ENCODE measurements at regions not wholly inside any gene's neighbourhood (a gene's known extent, or its start where the extent isn't known, plus 50 kb on each side); places are given as distances from the start of the nearest gene placed in this dataset.

DNA sequence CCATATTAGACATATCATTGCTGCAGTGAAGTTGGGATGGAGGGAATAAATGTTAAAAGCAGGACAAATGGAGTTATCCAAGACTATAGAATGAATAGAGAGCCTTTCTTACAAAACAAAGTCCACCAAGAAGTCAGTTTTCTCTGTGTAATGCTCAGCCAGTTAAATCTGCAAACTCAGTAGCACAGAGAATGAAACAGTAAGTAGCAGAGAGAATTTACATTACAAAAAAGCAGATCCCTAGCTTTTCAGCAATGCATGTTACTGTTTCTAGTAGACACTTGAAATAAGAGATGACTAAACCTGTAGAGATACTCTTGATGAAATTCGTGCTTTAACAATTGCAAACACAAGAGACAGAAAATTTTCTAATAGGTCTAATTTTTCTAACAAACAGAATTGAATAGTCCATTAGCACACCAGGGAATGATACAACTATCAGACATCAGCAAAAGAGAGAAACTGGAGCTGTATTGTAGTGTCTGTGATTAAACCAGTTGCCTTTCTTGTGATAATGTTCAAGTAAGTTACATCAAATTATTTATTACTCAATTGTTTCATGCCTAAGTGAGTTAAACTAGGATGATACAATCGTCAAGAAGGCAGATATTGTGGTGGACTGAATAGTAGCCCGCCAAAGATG, 322.2 kb upstream of the DDX18 start:
- no peak overlapping the region for H3K4me3 ChIP-seq (ENCODE audit: low read depth, low read length)
- H3K36me3 ChIP-seq (replicated peaks), result no peaks in the 10 kb centered on the region
- H3K27me3 ChIP-seq (replicated peaks), result no peaks in the 10 kb centered on the region
- in situ Hi-C loops (cut with HindIII; ENCODE audit: low pct_ligation_motif_present, low sequenced_read_pairs), result no loop called here
- TF ChIP-seq, protein P1, sequence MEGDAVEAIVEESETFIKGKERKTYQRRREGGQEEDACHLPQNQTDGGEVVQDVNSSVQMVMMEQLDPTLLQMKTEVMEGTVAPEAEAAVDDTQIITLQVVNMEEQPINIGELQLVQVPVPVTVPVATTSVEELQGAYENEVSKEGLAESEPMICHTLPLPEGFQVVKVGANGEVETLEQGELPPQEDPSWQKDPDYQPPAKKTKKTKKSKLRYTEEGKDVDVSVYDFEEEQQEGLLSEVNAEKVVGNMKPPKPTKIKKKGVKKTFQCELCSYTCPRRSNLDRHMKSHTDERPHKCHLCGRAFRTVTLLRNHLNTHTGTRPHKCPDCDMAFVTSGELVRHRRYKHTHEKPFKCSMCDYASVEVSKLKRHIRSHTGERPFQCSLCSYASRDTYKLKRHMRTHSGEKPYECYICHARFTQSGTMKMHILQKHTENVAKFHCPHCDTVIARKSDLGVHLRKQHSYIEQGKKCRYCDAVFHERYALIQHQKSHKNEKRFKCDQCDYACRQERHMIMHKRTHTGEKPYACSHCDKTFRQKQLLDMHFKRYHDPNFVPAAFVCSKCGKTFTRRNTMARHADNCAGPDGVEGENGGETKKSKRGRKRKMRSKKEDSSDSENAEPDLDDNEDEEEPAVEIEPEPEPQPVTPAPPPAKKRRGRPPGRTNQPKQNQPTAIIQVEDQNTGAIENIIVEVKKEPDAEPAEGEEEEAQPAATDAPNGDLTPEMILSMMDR (IDR thresholded peaks at IDR 0.05; ENCODE audit: low read depth, low read length, missing control alignments), result no peak
- DNase-seq, result no peak
- no peak overlapping the region for H3K27ac ChIP-seq

DNA sequence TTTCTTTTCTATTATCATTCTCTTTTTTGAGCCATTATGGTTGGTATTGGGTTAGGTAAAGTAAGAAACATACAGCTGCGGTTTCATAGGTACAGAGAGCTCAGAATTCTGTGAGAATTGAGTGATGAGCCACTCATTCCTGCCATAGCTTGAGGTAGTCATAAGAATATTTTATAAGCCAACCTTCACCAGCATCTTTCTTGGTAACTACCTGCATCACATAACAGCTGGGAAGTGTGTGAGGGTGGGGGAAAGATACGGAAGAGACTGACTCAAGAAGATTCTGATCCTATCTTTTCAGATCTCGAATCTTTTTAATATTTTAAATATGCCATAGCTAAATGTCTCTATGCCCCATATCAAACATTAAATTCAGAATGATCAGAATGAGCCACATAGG, 313.8 kb upstream of the DDX18 start:
- no peak overlapping the region for H3K4me3 ChIP-seq (ENCODE audit: low read depth, low read length)
- DNase-seq, result no peak
- in situ Hi-C loops (cut with HindIII; ENCODE audit: low pct_ligation_motif_present, low sequenced_read_pairs), result no loop called here
- H3K27me3 ChIP-seq (replicated peaks), result no peaks in the 10 kb centered on the region
- no peak overlapping the region for H3K27ac ChIP-seq
- no peaks in the 10 kb centered on the region for H3K36me3 ChIP-seq (replicated peaks)
- TF ChIP-seq, protein P1 (IDR thresholded peaks at IDR 0.05; ENCODE audit: low read depth, low read length, missing control alignments), result no peak

DNA sequence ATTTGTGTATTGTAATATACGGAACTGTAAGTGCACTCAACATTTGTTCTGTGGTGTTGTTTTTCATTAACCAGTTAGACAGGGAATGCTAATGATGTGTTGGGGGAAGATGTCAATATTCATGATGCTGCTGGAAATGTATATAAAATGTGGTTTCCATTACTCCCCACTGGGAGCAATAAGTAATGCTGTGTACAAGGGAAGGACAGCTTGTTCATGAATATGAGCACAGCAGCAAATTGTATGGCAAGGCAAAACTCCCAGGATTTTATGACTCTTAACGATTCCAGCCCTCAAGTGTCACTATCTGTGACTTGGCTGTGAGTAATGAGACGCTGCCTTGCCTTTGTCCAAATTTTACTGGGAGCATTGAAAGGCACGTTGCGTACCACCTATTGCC, 312.4 kb upstream of the DDX18 start:
- no peak overlapping the region for H3K27ac ChIP-seq
- DNase-seq, result no peak
- no peak overlapping the region for H3K4me3 ChIP-seq (ENCODE audit: low read depth, low read length)
- no peaks in the 10 kb centered on the region for H3K36me3 ChIP-seq (replicated peaks)
- no peaks in the 10 kb centered on the region for H3K27me3 ChIP-seq (replicated peaks)
- in situ Hi-C loops (cut with HindIII; ENCODE audit: low pct_ligation_motif_present, low sequenced_read_pairs), result no loop called here
- TF ChIP-seq, protein P1 (IDR thresholded peaks at IDR 0.05; ENCODE audit: low read depth, low read length, missing control alignments), result no peak

DNA sequence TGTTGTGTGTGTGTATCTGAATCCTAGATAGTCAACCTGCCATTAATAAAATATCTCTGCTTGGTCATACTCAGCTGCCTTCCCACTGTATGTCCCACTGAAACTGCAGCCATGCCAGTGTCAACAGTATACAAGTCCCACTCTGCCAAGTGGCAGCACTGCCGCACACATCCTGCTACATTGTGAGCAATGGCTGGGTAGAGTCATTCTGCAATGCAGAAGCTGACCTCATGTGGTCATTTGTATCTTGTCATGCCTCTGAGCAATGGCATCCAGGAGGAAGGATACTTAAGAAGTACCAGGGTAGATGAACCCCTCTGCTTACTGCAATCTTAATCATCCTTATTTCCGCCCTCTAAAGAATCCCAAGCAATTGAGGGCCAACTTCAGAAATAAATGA, 302.2 kb upstream of the DDX18 start:
- in situ Hi-C loops (cut with HindIII; ENCODE audit: low pct_ligation_motif_present, low sequenced_read_pairs), result no loop called here
- TF ChIP-seq, protein P1 (IDR thresholded peaks at IDR 0.05; ENCODE audit: low read depth, low read length, missing control alignments), result no peak
- H3K27me3 ChIP-seq (replicated peaks), result no peaks in the 10 kb centered on the region
- no peak for DNase-seq
- no peak overlapping the region for H3K4me3 ChIP-seq (ENCODE audit: low read depth, low read length)
- H3K27ac ChIP-seq, result no peak overlapping the region
- H3K36me3 ChIP-seq (replicated peaks), result no peaks in the 10 kb centered on the region

GRCh38 chr2:117514371-117514770, 300.1 kb upstream of the DDX18 start:
- in situ Hi-C loops (cut with HindIII; ENCODE audit: low pct_ligation_motif_present, low sequenced_read_pairs), result no loop called here
- DNase-seq, result no peak

More at GRCh38 chr2:117514371-117514770, 300.1 kb upstream of the DDX18 start:
- Histone ChIP-seq H3K27ac (no peak overlapping the region), H3K36me3 (replicated peaks) (no peaks in the 10 kb centered on the region), H3K4me3 (ENCODE audit: low read depth, low read length) (no peak overlapping the region), H3K27me3 (replicated peaks) (no peaks in the 10 kb centered on the region)
- TF ChIP-seq, protein P1 (IDR thresholded peaks at IDR 0.05; ENCODE audit: low read depth, low read length, missing control alignments), result no peak

Data from brain microvascular endothelial cell (primary cell).